Posterior vena cava (tissue), 2 donors: ENCODE measurements at regions not wholly inside any gene's neighbourhood (a gene's known extent, or its start where the extent isn't known, plus 50 kb on each side); places are given as distances from the start of the nearest gene placed in this dataset.

Experiments used
- DNase-seq: peaks from one replicate; pipeline ENCODE4 v3.0.0-alpha.2; 2020; ENCODE audit warnings: low spot score
- intact Hi-C, 2 donors: fragments of 100-400 bp; cut with DNase I; formaldehyde crosslinking; loops; one replicate each; pipeline versions ENCODE4 v1.14.1 to v1.14.2; 2022 to 2023
- donor health status: DM: yes; HTN: yes; CAD: no.
- donor health status: DM: yes; HTN: yes; CAD: no.

DNA sequence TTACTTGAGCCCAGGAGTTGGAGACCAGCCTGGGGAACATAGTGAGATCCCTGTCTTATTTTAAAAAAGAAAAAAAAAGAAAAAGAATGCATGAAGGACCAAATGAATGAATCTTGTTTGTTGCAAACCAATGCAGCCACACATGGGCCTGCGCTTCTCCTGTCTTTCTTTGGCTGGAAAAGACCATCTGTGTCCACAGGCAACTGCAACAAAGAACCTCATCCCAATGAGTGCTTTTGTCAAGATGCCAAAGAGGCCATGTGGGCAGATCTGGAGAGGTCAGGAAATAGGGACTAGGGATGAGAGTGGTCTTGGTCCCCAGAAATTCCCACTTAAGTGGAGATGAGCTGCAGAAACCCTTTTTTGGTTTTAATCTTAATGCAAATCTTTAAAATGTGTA, 49.8 kb upstream of the DUSP5 start:
- intact Hi-C loops = no loop called here
- DNase-seq = no peak
